ENCODE measurements at regions not wholly inside any gene's neighbourhood (a gene's known extent, or its start where the extent isn't known, plus 50 kb on each side); places are given as distances from the start of the nearest gene placed in this dataset. TPM values are rescaled to one million over a fixed set of nuclear protein-coding genes. Genes with fewer than 3 reads are reported as not detected.

- no peak for DNase-seq (ENCODE audit: low spot score in 2 of 2)
- no peak overlapping the region for H3K4me3 ChIP-seq
- H3K4me1 ChIP-seq: no peaks in the 10 kb centered on the region
- H3K9me3 ChIP-seq: peaks cover 0 to 17% (median 0%) of the 10 kb centered on the region in 4 donors
- H3K27ac ChIP-seq: no peak overlapping the region
- H3K27me3 ChIP-seq: no peaks in the 10 kb centered on the region
- 86 to 94% methylated on average over 1 of the region's 1 CpG for WGBS, 2 donors
- H3K36me3 ChIP-seq: no peaks in the 10 kb centered on the region
- TF ChIP-seq, protein P1, sequence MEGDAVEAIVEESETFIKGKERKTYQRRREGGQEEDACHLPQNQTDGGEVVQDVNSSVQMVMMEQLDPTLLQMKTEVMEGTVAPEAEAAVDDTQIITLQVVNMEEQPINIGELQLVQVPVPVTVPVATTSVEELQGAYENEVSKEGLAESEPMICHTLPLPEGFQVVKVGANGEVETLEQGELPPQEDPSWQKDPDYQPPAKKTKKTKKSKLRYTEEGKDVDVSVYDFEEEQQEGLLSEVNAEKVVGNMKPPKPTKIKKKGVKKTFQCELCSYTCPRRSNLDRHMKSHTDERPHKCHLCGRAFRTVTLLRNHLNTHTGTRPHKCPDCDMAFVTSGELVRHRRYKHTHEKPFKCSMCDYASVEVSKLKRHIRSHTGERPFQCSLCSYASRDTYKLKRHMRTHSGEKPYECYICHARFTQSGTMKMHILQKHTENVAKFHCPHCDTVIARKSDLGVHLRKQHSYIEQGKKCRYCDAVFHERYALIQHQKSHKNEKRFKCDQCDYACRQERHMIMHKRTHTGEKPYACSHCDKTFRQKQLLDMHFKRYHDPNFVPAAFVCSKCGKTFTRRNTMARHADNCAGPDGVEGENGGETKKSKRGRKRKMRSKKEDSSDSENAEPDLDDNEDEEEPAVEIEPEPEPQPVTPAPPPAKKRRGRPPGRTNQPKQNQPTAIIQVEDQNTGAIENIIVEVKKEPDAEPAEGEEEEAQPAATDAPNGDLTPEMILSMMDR (IDR thresholded peaks at IDR 0.05): no peak
- no peak for TF ChIP-seq POLR2A (IDR thresholded peaks at IDR 0.05)
- TF ChIP-seq EP300 (IDR thresholded peaks at IDR 0.05): no peak
Observed at GRCh38 chr12:38258411-38258810, 58.2 kb upstream of the ALG10B start.

Small RNA genes lying in the stretch of these regions (small RNA-seq; reads per million reads assigned to genes)
- not detected for gene RF01518
- gene RNA5SP358: 4.4 reads per million, percentile 82 among the genes with 10 or more reads in this experiment
- 0.28 reads per million for gene RNA5SP359

Data from tibial nerve (tissue), 4 donors.